ENCODE measurements at regions not wholly inside any gene's neighbourhood (a gene's known extent, or its start where the extent isn't known, plus 50 kb on each side); places are given as distances from the start of the nearest gene placed in this dataset.

DNA sequence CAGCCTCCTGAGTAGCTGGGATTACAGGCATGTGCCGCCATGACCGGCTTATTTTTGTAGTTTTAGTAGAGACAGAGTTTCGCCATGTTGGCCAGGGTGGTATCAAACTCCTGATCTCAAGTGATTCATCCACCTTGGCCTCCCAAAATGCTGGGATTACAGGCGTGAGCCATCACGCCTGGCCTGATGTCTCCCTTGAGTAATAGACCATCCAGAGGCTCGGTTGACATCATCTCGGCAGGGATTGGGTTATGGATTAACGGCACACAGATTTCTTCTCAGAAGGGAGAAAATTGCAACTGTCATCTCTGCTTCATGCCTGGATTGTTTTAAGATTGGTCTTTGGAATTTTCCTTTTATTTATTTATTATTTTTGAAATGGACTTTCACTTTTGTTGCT is 239.2 kb upstream of the LARGE1 start:
- no peak for DNase-seq (ENCODE audit: low read depth)

DNA sequence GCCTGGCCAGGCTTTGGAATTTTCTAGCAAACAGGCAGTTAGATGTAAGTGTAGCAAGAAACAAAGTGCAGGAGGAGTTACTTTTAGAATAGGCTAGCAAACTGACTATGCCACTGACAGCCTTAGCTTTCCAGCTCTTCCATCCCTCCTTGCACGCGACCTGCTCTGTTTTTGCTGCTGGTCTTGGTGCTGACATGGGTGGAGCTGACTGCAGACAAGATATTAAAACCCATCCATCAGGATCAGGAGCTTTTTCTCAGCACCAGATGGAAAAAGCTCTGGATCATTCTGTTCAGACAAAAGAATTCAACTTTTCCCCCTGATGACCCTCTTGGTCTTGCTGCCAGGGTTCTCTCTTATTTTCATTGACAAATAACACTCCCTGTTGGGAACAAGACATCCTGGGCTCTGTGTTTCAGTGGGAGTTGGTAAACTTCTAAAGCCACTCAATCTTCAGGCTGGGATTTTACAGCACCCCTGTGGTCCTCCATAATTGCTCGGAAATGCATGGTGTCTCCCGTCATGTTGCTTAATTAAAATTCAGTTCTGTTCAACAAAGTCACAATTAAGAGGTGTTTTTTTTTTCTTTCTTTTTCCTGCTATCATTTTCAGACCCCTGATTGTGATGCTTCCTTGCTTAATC is 240.0 kb upstream of the LARGE1 start:
- DNase-seq (ENCODE audit: low read depth), result no peak

DNA sequence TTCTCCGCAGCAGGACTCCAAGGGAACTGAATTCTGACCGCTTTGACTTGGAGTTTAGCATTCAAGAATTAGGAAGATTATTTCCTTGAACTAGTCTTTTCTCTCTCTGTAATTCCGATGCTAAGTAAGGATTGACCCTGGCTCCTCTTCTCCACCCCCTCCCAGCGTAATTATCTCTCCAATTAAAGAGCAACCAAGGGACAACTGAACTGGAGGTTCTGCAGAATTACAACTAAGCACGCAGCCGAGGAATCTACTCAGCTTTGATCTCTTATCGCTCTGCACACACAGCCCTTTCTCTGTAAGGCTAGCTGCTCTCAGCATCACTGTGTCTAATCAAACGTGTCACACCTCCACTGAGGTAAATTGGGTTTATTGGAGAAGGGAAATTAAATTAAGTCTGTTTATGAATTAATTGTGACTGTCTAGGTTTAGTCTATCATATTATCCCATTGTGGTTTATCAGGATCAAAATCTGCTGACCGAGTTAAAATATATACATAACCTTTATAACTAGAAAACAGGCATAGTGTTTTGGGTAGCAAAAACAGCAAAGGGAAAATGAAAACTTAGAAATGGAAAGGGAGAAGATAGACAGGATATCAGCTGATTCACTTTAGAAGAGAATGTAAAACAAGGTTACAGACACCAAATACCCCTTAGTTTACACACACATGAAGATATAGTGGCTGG is 241.3 kb upstream of the LARGE1 start:
- DNase-seq (ENCODE audit: low read depth), result no peak

DNA sequence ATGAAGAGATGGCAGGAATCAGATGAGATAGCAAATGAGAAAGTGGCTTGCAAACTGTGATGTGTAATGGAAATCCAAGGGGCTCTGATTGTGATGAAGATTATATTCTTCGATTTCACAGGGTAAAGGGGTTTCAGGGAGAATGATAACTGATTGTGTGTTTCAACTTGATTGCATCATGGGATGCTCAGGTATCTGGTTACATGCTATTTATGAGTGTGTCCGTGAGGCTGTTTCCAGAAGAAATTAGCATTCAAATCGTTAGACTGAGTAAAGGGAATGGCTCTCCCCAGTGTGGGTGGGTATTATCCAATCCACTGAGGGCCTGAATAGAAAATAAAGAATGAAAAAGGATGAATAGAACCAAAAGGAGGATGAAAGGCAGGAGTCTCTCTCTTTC is 278.7 kb upstream of the LARGE1 start:
- DNase-seq (ENCODE audit: low read depth), result no peak

DNA sequence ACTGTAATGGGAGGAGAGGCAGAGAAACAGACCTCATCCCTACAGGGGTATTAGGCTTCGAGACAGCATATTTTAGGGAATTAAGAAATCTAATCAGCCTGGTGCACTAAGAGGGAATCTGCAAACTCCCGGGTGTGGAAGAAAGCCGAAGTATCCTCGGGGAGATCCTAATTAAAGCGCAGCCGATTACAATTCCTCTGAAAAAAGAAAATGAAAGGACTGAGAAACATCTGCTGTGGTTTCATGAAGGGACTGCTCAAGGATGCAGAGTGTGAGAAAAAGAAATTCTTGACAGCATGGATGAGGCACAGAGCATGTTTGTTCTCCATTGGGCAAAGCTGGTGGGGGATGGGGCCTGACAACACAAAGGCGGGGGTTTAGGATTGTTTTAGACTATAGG is 290.0 kb upstream of the LARGE1 start:
- no peak for DNase-seq (ENCODE audit: low read depth)

DNA sequence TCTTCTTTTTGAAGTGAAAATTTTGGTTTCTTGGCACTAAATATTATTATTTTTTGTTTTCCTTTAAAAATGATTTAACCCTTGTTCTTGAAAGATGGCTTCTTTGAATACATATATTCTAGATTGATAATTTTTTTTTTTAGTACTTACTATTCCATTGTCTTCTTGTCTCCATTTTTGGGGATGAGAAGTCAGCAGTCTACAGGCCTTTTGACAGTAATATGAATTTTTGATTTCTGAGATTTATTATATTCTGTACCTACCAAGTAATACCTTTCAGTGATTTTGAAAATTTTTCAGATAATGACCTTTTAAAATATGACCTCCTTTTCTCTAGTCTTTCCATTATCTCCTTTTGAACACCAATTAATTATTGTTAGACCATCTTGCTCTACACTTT is 294.1 kb upstream of the LARGE1 start:
- no peak for DNase-seq (ENCODE audit: low read depth)

DNA sequence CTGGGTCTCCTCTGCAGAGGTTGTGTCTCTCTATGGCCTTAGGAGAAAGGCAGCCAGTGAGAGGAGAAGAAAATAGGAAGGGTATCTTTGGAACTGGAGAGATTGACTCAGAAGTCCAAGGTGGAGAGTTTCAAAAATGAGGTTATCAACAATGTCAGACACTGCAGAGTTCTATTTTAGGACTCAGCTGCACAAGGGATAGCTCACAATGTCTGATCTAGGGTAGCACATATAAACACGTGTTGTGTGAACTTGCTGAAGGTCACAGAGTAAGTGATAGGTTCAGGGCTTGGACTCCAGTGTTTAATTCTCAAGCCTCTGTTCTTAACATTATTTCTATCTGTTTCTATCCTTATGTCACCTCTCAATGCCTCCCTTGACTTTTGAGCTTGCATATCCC is 305.0 kb upstream of the LARGE1 start:
- no peak for DNase-seq (ENCODE audit: low read depth)

DNA sequence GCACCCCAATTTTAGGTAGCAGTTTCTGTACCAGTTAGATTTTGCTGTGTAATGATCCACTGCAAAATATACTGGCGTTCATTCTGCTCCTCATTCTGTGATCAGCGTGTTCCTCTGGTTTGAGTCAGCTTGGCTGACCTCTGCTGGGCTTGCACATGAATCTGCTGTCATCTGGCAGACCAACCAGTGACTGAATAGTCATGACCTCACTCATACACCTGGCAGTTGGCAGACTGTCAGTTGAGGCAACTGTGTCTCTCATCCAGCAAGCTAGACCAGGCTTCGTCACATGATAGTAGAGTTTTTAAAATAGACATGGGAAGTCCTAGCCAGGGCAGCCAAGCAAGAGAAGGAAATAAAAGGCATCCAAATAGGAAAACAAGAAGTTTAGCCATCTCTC is 316.3 kb upstream of the LARGE1 start:
- DNase-seq (ENCODE audit: low read depth), result no peak

DNA sequence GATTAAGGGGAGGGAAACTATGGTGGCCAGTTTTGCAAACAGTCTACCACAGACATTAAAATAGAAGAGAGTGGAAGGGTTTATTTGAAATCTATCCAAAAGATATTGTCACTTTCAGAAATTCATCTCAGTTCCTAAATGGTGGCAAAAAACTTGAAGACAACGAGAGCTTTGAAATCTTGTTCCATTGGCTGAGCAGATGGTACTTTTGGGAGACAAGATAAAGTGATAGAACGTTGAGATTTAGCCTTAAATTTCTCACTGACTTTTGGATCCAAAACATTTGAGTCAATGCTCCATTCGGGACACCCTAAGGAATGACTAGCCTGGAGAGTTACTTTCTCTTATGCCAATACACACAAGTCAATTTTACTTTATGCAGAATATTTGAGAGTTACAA is 319.1 kb upstream of the LARGE1 start:
- DNase-seq (ENCODE audit: low read depth), result no peak

DNA sequence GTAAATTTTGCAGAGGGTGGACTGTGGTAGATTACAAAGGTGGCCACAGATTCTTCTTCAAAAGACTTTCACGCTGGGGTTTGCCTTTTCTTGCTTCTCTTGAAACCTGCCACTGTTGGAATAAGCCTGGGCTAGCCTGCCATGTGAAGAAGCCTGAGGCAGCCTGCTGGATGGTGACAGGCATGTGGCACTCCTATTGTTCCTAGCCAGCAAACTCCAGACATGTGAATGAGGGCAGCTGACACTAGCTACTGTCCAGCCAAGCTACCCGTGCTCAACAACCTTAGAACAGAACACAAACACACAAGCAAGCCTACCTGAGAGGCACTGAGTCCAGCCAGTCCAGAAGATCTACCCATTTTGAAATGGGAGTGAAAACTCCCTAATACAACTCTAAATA is 322.7 kb upstream of the LARGE1 start:
- no peak for DNase-seq (ENCODE audit: low read depth)

DNA sequence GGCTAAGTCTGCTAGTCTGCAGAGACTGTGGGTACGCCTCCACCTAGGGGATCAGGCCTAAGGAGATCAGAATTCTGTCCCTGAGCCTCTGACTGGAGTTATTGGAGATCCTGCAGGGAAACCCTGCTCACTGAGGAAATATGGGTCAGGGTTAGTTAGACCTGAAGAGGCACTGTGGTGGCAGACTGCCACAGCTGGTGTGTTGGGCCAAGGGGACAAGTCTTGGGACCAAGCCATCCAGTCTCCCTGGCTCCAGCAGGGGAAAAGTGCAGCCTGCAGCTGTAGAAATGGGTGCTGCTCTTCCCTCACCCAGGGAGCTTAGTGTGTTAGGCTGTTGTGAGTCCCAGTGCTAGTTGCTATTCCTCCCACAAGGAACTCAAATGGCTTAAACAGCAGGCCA is 334.8 kb upstream of the LARGE1 start:
- no peak for DNase-seq (ENCODE audit: low read depth)

DNA sequence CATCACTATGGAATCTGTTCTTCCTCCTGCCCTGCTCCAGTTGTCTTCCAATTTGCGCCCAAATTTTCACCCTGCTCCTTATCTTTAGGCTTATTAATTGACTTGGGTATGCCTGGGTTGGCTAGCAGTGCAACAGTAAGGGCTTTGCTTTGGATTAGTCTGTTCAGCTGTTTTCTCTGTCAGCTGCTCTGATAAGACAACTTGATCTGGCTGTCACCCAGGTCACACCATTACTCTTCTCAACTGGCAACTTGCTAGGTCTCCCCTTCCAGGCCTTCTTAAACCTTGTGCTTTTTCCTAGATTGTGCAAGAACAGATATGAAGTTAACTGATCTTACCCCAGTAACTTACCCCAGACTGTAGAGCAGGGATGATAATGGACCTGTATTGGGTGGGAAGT is 357.8 kb upstream of the LARGE1 start:
- DNase-seq (ENCODE audit: low read depth), result no peak

DNA sequence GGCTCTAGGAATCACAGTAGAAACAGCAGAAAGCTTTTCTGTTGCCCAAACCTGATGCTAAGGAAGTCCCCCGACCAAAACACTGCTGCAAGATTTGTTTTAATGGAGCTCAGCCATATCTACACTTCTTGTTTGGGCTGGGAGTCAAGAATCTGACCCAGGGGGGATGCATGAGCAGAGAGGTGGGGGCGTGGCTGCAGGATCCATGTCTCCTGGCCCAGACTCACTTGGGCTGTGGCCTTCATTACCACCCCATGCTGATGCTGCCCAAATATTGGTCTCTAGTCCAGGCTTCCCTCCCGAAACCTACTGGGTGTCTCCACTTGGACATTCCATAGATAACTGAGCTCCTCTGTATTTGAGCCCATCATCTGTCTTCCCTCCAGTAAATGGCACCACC is 361.5 kb upstream of the LARGE1 start:
- no peak for DNase-seq (ENCODE audit: low read depth)

DNA sequence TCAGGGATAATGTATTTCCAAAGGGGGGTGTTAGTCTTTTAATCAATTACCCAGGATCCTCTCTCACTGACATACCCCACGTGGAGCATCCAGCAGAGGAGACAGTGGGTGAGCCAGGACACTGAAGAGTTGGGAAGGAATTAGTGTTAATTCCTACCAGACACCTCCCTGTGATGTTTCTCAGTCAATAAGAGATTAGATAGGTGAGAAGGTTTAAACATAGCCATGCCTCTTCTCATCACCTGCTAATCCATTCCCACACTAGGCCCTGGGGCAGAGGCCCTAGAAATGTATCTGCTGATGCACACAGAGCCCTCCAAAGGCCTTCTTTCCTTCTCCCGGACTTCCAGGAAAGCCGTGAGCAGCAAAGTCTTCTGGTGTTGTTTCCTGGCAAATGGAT is 363.6 kb upstream of the LARGE1 start:
- no peak for DNase-seq (ENCODE audit: low read depth)

DNA sequence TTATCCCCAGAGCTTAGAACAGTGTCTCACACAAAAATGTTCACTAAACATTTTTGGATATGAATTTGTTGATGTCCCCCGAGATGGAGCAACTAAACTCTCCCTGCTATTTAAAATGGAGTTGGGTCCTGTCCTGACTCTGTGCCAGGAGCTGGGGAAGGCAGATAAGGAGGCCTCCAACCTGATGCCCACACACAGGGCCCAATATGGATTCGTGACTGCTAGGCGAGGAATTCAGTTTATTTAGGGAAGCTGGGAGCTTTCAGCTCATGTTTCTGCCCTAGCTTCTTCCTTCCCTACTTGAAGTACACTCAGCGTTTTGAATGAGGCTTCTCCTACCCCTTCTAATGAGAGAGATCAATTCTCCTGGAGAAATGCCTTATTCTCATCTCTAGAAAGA is 373.0 kb upstream of the LARGE1 start:
- DNase-seq (ENCODE audit: low read depth), result no peak

DNA sequence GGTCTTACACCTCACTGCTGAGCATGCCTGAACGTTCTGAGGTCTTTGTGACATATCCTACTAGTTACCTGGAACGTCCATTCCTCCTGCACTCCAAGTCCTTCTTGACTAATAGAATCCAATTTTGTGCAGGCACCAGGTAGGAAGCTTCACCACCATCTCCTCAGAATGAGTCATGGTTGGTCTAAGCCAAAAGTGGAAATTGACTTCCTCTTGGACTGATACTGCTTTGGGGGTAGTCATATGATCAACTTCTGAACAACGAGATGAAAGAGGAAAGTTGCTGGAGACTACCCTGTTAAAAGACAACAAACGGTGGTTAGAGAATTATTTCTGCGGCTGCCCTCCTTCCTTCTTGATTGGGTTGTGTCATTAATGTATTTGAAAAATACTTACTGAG is 374.2 kb upstream of the LARGE1 start:
- DNase-seq (ENCODE audit: low read depth), result no peak

DNA sequence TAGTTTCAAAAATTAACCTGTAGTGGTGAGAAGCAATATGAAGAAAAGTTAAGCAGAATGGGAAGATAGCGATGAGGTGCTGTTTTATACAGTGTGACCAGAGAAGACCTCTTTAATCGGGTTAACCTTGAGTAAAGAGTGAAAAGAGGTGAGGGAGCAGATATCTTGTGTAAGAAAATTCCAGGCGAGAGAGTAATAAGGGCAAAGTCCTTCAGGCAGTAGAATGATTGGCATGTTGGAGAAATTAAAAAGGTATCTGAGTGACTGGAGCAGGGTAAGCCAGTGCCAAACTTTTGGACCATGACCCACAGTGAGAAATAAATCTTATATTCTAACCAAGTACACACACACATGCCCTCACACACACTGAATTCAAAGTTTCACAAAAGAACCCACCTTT is 374.7 kb upstream of the LARGE1 start:
- DNase-seq (ENCODE audit: low read depth), result no peak

DNA sequence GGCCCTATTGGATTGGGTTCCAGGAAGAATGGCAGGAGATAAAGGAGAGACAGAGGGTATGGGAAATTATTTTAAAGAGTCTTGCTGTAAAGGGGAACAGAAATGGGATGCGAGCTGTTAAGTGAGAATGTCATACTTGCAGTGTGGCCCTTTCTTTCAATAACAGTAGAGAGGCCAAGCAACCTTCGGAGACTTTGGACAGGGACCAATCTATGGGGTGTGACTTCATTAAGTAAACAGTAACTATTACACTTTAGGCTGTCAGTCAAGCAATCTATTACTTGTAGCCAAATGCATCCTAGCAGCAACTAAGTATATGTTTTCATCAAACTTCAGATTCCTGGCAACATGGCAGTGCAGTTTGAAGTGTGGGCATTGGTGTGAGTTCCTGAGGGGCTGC is 376.2 kb upstream of the LARGE1 start:
- DNase-seq (ENCODE audit: low read depth), result no peak

DNA sequence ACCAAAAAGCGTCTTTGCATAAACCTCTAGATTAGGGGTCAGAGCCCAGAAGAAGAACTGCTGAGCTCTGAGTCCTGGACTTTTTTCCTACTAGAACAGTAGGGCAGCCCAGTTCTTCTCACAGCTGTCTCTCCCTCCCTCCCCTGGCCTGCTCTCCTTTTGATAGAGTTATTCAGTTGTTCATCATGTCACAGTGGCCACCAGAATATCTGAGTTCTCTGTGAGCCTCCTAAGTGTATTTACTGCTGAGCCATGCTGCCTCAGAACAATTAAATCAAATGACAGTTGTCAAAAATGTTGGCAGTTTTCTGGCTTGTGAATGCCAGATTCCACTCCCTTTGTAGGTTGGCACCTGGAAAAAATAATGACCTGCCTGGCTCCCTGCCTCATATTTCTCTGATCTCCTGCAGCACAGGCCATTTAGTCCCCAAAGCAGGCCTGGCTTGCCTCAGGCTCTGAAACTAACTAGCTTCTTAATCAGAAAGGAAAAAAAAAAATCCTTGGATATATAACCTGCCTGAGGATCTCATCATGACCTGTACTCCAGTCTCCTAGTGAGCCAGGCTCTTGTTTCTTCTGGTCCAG is 377.4 kb upstream of the LARGE1 start:
- DNase-seq (ENCODE audit: low read depth), result no peak

DNA sequence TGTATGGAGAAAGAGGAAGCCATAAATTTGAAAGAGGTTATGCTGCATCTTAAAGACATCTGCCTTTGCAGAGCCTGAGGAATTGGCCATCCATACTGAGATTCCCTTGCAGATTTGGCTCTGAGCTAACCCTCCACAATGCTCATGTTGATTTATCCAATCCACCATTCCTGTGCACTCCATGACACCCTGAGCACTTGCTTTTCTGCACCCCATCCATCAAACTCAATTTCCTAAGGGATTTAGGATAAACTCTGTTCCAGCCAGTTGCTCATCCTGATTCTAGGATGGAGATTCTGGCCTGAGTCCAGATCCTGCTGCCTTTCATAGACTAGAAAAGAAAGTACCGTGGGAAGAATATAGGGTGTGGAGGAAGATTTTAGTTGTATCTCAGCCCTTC is 379.2 kb upstream of the LARGE1 start:
- DNase-seq (ENCODE audit: low read depth), result no peak

DNA sequence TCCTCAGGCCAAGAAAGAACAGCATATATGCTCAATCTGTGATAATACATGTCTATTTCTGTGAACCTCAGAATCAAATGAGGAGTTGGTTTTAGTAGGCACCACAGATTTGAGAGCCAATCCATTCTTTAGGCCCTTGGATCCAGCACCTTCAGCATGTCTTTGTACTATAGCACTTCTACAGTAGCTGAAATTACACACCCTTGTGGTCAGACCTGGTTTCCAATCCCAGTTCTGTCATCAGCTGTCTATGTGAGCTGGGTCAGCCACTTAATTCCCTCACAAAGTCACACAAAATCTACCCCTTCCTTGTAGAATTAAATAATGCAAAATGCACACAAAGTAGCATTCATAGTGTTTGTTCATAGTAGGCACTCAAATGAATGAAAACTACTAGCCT is 381.3 kb upstream of the LARGE1 start:
- no peak for DNase-seq (ENCODE audit: low read depth)

DNA sequence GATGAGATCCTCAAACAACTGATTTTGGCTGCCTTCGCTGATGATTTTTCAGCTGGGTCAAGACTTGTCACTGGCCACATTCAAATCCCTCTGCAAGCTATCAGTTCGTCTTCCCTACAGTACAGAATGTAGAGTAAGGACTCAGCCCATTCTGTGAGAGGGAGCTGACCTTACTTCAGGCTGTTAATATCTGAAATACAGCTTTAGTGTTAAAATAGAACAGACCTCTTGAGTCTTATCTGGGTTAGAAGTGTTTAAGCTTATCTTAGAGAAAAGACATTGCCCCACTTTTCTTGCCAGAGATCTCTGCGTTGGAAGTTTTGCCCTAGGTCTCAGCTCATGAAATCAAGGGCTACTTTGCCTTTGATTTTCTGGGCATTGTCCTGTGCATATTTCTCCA is 383.4 kb upstream of the LARGE1 start:
- DNase-seq (ENCODE audit: low read depth), result no peak

DNA sequence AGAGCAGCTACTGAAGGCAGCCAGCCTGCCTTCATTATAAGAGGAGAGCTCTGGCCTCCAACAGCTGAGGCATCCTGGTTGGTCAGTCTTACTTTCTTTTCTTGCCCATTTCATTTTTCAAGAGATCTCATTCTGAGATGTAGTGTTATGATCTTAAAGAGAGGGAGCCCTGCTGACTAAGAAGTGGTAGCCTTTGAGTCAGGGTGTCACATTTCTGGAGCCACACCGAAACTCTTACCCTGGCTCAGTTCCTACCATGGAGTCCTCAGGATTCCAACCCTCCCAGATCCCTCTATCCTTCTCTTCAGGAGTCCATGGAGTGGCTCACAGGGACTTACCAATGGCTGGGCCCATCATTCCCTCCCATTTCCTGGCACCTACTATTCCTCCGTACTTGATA is 386.1 kb upstream of the LARGE1 start:
- no peak for DNase-seq (ENCODE audit: low read depth)

DNA sequence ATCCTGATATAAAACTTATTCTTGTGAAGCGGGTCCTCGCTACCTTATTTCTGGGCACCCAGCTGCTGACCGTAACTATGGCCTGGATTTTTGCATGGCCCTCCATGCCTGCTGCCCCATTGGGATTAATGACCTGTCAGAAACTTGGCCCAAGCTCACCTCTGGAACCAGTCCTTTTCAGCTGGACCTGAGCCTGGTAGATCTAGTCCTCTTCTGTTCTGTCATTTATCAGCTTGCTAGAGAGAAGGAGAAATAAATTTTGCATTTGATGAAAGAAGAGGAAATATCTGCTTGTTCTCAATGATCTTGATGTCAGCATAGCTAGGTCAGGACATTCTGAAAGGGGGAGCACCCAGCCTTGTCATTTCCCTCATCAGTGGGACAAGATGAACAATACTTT is 387.8 kb upstream of the LARGE1 start:
- DNase-seq (ENCODE audit: low read depth), result no peak
